Bronchial epithelial cell (primary cell): ENCODE measurements at regions not wholly inside any gene's neighbourhood (a gene's known extent, or its start where the extent isn't known, plus 50 kb on each side); places are given as distances from the start of the nearest gene placed in this dataset.

Experiments
- DNase-seq: peaks from one replicate; pipeline ENCODE4 v3.0.0-alpha.2; 2010; ENCODE audit warnings: low read depth
- FAIRE-seq: peaks from 2 replicates; lab custom pipeline; 2011; peaks lifted over from hg19 to GRCh38; lab: Jason Lieb, UNC
- H3K27me3 ChIP-seq: 2 replicates; pipeline ENCODE4 v1.5.1; 2011; ENCODE audit warnings: low read length; ENCODE audit not compliant: control insufficient read depth, insufficient read depth
- H3K36me3 ChIP-seq: 2 replicates; pipeline ENCODE4 v1.5.1; 2011; ENCODE audit warnings: low read length; ENCODE audit not compliant: control insufficient read depth, insufficient read depth
- H3K4me3 ChIP-seq: 2 replicates; pipeline ENCODE4 v1.5.1; 2011; ENCODE audit warnings: mild to moderate bottlenecking, low read depth, low read length, control low read depth
- TF ChIP-seq, protein P1 (sequence below): IDR thresholded peaks from 2 replicates; pipeline ENCODE4 v1.5.1; 2011; ENCODE audit warnings: mild to moderate bottlenecking, moderate library complexity, low read length, control low read depth, inconsistent platforms; ENCODE audit not compliant: insufficient read depth, severe bottlenecking

DNA sequence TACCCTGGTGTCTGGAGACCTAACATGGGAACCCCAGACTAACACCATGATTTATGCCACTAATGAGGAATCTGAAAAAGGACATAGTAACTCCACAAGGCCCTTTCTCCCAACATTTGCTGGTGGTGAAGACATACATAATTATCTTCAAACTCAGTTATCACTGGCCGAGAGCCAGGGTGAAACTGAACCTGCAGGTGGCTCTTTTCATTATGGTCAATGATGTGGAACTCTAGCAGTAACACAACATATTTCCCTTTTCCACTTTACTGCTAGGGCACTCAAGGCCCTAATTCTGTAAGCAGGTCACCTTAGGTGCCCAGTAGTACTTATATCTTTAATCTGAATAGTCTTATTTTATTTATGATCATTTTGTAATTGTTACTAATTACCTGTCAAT, 326.4 kb upstream of the SATB1 start:
- FAIRE-seq (no peak), DNase-seq (no peak)
- Histone ChIP-seq H3K4me3 (no peak overlapping the region), H3K27me3 (no peaks in the 10 kb centered on the region), H3K36me3 (no peaks in the 10 kb centered on the region)
- TF ChIP-seq, protein P1, sequence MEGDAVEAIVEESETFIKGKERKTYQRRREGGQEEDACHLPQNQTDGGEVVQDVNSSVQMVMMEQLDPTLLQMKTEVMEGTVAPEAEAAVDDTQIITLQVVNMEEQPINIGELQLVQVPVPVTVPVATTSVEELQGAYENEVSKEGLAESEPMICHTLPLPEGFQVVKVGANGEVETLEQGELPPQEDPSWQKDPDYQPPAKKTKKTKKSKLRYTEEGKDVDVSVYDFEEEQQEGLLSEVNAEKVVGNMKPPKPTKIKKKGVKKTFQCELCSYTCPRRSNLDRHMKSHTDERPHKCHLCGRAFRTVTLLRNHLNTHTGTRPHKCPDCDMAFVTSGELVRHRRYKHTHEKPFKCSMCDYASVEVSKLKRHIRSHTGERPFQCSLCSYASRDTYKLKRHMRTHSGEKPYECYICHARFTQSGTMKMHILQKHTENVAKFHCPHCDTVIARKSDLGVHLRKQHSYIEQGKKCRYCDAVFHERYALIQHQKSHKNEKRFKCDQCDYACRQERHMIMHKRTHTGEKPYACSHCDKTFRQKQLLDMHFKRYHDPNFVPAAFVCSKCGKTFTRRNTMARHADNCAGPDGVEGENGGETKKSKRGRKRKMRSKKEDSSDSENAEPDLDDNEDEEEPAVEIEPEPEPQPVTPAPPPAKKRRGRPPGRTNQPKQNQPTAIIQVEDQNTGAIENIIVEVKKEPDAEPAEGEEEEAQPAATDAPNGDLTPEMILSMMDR, result no peak

DNA sequence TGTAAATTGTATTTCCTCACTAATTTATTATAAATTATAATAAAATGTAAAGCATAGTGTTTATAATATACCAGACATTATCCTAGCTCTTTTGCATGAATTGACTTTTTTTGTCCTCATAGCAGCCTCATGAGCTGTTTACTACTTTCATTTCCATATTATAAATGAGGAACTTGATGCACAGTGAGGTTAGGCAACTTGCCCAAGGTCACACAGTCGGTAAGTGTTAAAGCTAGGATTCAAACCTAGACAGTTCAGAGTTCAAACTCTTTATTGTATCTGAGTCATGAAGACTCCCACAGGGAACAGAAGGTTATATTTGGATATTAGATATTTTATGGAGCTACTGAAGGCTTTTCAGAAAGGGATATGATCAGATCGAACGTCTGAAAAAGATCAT, 322.2 kb upstream of the SATB1 start:
- no peak for DNase-seq
- no peak for FAIRE-seq
- Histone ChIP-seq H3K36me3 (no peaks in the 10 kb centered on the region), H3K27me3 (no peaks in the 10 kb centered on the region), H3K4me3 (no peak overlapping the region)
- TF ChIP-seq, protein P1, result no peak

DNA sequence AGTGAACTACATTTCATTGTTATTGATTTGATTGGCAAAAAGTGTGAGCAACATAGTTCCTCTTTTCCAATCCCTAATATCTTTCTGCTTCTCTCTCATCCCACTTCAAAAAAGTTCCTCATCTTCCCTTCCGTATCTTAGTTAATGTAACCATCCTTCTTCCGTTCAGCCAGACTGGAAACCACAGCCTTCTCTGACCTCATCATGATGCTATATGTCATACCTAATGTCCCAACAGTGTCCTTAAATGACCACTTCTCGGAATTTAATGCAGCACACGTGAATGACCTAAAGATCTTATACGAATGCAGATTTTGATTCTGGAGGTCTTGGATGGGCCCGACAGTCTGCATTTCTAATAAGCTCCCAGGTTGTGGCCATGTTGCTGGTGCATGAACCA, 320.3 kb upstream of the SATB1 start:
- H3K27me3 ChIP-seq, result no peaks in the 10 kb centered on the region
- H3K36me3 ChIP-seq, result no peaks in the 10 kb centered on the region
- FAIRE-seq (no peak), DNase-seq (no peak)
- TF ChIP-seq, protein P1, result no peak
- H3K4me3 ChIP-seq, result no peak overlapping the region

DNA sequence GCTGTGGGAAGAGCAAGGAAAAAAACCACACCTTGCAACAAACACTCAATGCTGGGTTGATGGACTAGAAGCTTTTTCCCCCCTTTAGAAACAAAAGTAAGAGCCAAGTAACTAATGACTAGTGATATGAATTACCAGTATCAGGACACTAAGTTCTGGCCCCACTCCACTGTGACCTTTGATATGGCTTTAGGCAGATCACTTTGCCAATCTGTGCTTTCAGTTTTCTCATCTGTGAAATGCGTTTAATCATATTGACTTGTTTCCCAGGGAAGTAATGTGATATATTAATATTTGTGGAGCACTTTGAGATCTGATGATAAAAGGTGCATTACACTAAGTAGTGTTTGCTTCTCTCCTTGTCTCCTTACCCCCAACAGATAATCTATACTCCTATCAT, 319.3 kb upstream of the SATB1 start:
- DNase-seq, result no peak
- H3K27me3 ChIP-seq, result no peaks in the 10 kb centered on the region
- no peaks in the 10 kb centered on the region for H3K36me3 ChIP-seq
- H3K4me3 ChIP-seq, result no peak overlapping the region
- TF ChIP-seq, protein P1, result no peak
- no peak for FAIRE-seq

DNA sequence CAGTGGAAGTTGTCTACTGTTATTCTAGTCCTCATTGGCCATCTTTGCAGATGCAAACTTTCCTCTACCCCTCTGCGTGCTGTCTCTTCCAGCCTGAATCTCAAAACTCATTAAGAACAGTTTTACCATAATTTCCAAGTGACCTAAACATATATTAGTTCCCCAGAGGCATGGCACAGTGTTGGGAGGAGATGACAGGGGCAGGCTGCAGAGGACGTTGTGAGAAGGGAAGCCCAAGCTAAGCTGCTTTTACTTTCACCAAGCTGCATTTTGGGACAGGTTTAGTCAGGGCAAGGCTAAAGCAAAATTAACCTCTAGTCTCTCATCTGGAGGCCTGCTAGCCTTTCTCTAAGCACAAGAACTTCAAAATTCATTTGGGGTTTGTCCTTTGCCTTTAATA, 318.6 kb upstream of the SATB1 start:
- H3K4me3 ChIP-seq, result no peak overlapping the region
- TF ChIP-seq, protein P1, result no peak
- no peak for FAIRE-seq
- no peak for DNase-seq
- no peaks in the 10 kb centered on the region for H3K36me3 ChIP-seq
- no peaks in the 10 kb centered on the region for H3K27me3 ChIP-seq
